KMS-11 (cell line): ENCODE measurements at regions not wholly inside any gene's neighbourhood (a gene's known extent, or its start where the extent isn't known, plus 50 kb on each side); places are given as distances from the start of the nearest gene placed in this dataset.
"Not testable (repeated sequence)": the region's sequence is repeated elsewhere in the genome, so short reads cannot be mapped to it uniquely, and the experiment has no call there.

Source experiments
- H2AFZ ChIP-seq: fragments of 200-600 bp; sonication (generic); 2 replicates; pipeline ENCODE4 v1.6.1; 2016; ENCODE audit warnings: antibody characterized with exemption, mixed run types, low read depth
- H3K27ac ChIP-seq: fragments of 200-600 bp; sonication (generic); 2 replicates; pipeline ENCODE4 v1.6.1; 2016; ENCODE audit warnings: mild to moderate bottlenecking, mixed run types
- H3K27me3 ChIP-seq: fragments of 200-600 bp; sonication (generic); 2 replicates; pipeline ENCODE4 v1.6.1; 2017; ENCODE audit warnings: mild to moderate bottlenecking, low read depth, mixed run types, moderate library complexity; ENCODE audit not compliant: insufficient read depth
- H3K36me3 ChIP-seq: fragments of 200-600 bp; sonication (generic); 2 replicates; pipeline ENCODE4 v1.6.1; 2017; ENCODE audit warnings: mild to moderate bottlenecking, mixed run types; ENCODE audit not compliant: insufficient read depth
- H3K4me1 ChIP-seq: fragments of 200-600 bp; sonication (generic); 2 replicates; pipeline ENCODE4 v1.6.1; 2016; ENCODE audit warnings: mild to moderate bottlenecking, low read depth, mixed run types; ENCODE audit not compliant: poor library complexity, severe bottlenecking
- H3K4me2 ChIP-seq: fragments of 200-600 bp; sonication (generic); 2 replicates; pipeline ENCODE4 v1.7.0; 2016; ENCODE audit warnings: mild to moderate bottlenecking, mixed run types
- H3K4me3 ChIP-seq: fragments of 200-600 bp; sonication (generic); IDR thresholded peaks from 2 replicates; pipeline ENCODE4 v1.6.1; 2017; ENCODE audit warnings: low read depth, low read length, mixed read lengths; ENCODE audit not compliant: insufficient read depth
- H3K79me2 ChIP-seq: fragments of 200-600 bp; sonication (generic); 2 replicates; pipeline ENCODE4 v1.6.1; 2016; ENCODE audit warnings: low read depth, mixed run types; ENCODE audit not compliant: insufficient read depth
- H3K9ac ChIP-seq: fragments of 200-600 bp; sonication (generic); 2 replicates; pipeline ENCODE4 v1.6.1; 2016; ENCODE audit warnings: mild to moderate bottlenecking, mixed run types
- H4K20me1 ChIP-seq: fragments of 200-600 bp; sonication (generic); 2 replicates; pipeline ENCODE4 v1.6.1; 2016; ENCODE audit warnings: mild to moderate bottlenecking, mixed run types; ENCODE audit not compliant: insufficient read depth
- CTCF ChIP-seq: fragments of 200-600 bp; sonication (generic); conservative IDR thresholded peaks from 2 replicates; pipeline ENCODE4 v1.6.1; 2017; ENCODE audit warnings: low read depth, mild to moderate bottlenecking, antibody characterized with exemption, low read length, moderate library complexity, mixed read lengths

- no peak overlapping the region for H3K4me2 ChIP-seq
- H3K79me2 ChIP-seq: no peaks in the 10 kb centered on the region
- no peak for TF ChIP-seq CTCF
- no peak overlapping the region for H3K9ac ChIP-seq
- no peaks in the 10 kb centered on the region for H4K20me1 ChIP-seq
- no peak overlapping the region for H2AFZ ChIP-seq
- no peak overlapping the region for H3K27ac ChIP-seq
- no peak overlapping the region for H3K4me3 ChIP-seq
- H3K36me3 ChIP-seq: no peaks in the 10 kb centered on the region
- no peaks in the 10 kb centered on the region for H3K4me1 ChIP-seq
- no peaks in the 10 kb centered on the region for H3K27me3 ChIP-seq
Observed at GRCh38 chr4:13816472-13816871, 188.9 kb upstream of the BOD1L1 start.

GRCh38 chr4:13821522-13821921 lies 194.0 kb upstream of the BOD1L1 start:
- no peak for TF ChIP-seq CTCF
- no peak overlapping the region for H2AFZ ChIP-seq
- no peaks in the 10 kb centered on the region for H3K4me1 ChIP-seq
- no peak overlapping the region for H3K4me3 ChIP-seq
- H3K4me2 ChIP-seq: no peak overlapping the region
- H3K79me2 ChIP-seq: no peaks in the 10 kb centered on the region
- H3K27me3 ChIP-seq: no peaks in the 10 kb centered on the region
- no peak overlapping the region for H3K9ac ChIP-seq
- H3K36me3 ChIP-seq: no peaks in the 10 kb centered on the region
- no peaks in the 10 kb centered on the region for H4K20me1 ChIP-seq
- no peak overlapping the region for H3K27ac ChIP-seq

GRCh38 chr4:13825822-13826221 lies 198.3 kb upstream of the BOD1L1 start:
- not testable (repeated sequence) for H3K4me2 ChIP-seq, H3K36me3 ChIP-seq, H4K20me1 ChIP-seq, H3K27ac ChIP-seq, H3K9ac ChIP-seq, H3K27me3 ChIP-seq, H3K79me2 ChIP-seq, H3K4me1 ChIP-seq, H3K4me3 ChIP-seq, H2AFZ ChIP-seq

GRCh38 chr4:13829457-13829856 lies 201.9 kb upstream of the BOD1L1 start:
- no peak overlapping the region for H3K9ac ChIP-seq
- no peaks in the 10 kb centered on the region for H3K36me3 ChIP-seq
- H4K20me1 ChIP-seq: no peaks in the 10 kb centered on the region
- no peak for TF ChIP-seq CTCF
- H3K4me3 ChIP-seq: no peak overlapping the region
- H3K27ac ChIP-seq: no peak overlapping the region
- no peak overlapping the region for H3K4me2 ChIP-seq
- H3K4me1 ChIP-seq: no peaks in the 10 kb centered on the region
- H3K27me3 ChIP-seq: no peaks in the 10 kb centered on the region
- no peak overlapping the region for H2AFZ ChIP-seq
- no peaks in the 10 kb centered on the region for H3K79me2 ChIP-seq

GRCh38 chr4:13830449-13830848 lies 202.9 kb upstream of the BOD1L1 start:
- no peak overlapping the region for H3K4me2 ChIP-seq
- no peak overlapping the region for H2AFZ ChIP-seq
- H3K4me3 ChIP-seq: no peak overlapping the region
- no peaks in the 10 kb centered on the region for H4K20me1 ChIP-seq
- H3K9ac ChIP-seq: no peak overlapping the region
- TF ChIP-seq CTCF: no peak
- no peaks in the 10 kb centered on the region for H3K4me1 ChIP-seq
- H3K27ac ChIP-seq: no peak overlapping the region
- no peaks in the 10 kb centered on the region for H3K79me2 ChIP-seq
- H3K27me3 ChIP-seq: no peaks in the 10 kb centered on the region
- no peaks in the 10 kb centered on the region for H3K36me3 ChIP-seq
